Lower lobe of right lung (tissue), 2 donors: ENCODE measurements at regions not wholly inside any gene's neighbourhood (a gene's known extent, or its start where the extent isn't known, plus 50 kb on each side); places are given as distances from the start of the nearest gene placed in this dataset.
A peak's percentile ranks its signal among the peaks of the same experiment; 100 is the strongest.

Experiments used
- ATAC-seq, 2 donors: fragments of 200-7000 bp; cut with Tn5 transposase; one replicate each; pipeline ENCODE4 v1.9.1; 2020 to 2022; ENCODE audit warnings: mild to moderate bottlenecking in 2 of 2, moderate library complexity in 2 of 2
- DNase-seq: peaks from one replicate; pipeline ENCODE4 v3.0.0-alpha.2; 2020
- H3K27ac ChIP-seq: fragments of 200-600 bp; one replicate; pipeline ENCODE4 v1.8.0; 2022
- H3K27me3 ChIP-seq: fragments of 200-600 bp; one replicate; pipeline ENCODE4 v1.8.0; 2022; ENCODE audit warnings: low read depth
- H3K36me3 ChIP-seq: fragments of 200-600 bp; one replicate; pipeline ENCODE4 v1.8.0; 2022; ENCODE audit warnings: mild to moderate bottlenecking
- H3K4me1 ChIP-seq: fragments of 200-600 bp; one replicate; pipeline ENCODE4 v1.8.0; 2022
- H3K4me3 ChIP-seq: fragments of 200-600 bp; one replicate; pipeline ENCODE4 v1.8.0; 2022; ENCODE audit warnings: mild to moderate bottlenecking
- H3K9me3 ChIP-seq: fragments of 200-600 bp; one replicate; pipeline ENCODE4 v1.8.0; 2022
- CTCF ChIP-seq: fragments of 200-600 bp; IDR thresholded peaks from one replicate; pipeline ENCODE4 v1.8.0; 2022; ENCODE audit warnings: antibody characterized with exemption, mild to moderate bottlenecking
- intact Hi-C: fragments of 100-400 bp; cut with DNase I; formaldehyde crosslinking; loops from one replicate; pipeline ENCODE4 v1.11.0; 2022
- donor health status: DM: no; HTN: yes; CAD: no; lungs with severe emphysema.

DNA sequence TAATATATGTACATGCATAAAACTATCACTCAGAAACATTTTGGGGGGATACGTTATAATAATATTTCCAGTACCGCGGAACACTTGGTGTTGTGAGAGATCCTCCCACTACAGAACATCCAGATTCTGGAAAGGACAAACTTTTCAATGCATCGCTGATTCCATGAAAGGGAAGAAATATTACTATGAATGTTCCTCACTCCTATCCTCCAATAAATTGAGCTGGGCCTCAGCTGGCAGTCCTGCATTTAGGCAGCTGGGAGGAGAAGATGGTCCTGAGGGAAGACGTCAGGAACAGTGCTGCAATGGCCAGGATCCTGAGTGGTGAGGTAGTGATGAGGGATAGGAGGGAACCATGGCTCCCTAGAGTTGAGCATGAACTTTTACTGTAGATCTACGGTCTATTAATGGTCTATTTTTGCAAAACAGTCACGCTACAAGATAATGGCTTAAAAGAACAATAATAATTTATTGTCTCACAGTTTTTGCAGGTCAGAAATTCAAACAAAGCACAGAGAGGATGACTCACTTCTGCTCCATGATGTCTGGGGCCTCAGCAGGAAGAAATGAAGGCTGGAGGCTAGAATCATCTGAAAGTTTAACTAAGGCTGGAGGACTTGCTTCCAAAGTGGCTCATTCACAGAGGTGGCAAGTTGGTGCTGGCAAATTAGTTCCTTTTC, 538.1 kb downstream of the STIM2 start:
- Histone ChIP-seq H3K4me1 (no peaks in the 10 kb centered on the region), H3K36me3 (no peaks in the 10 kb centered on the region), H3K27me3 (no peaks in the 10 kb centered on the region), H3K27ac (no peak overlapping the region), H3K4me3 (no peak overlapping the region), H3K9me3 (peaks cover 4% of the 10 kb centered on the region)
- TF ChIP-seq CTCF: no peak
- intact Hi-C loops: no loop called here
- ATAC-seq: no peak
- no peak for DNase-seq

- no peak overlapping the region for H3K4me3 ChIP-seq
- no peaks in the 10 kb centered on the region for H3K27me3 ChIP-seq
- H3K9me3 ChIP-seq: peaks cover 15% of the 10 kb centered on the region
- intact Hi-C loops: no loop called here
- no peaks in the 10 kb centered on the region for H3K4me1 ChIP-seq
- TF ChIP-seq CTCF: no peak
- no peak overlapping the region for H3K27ac ChIP-seq
- DNase-seq (no peak), ATAC-seq (no peak)
- H3K36me3 ChIP-seq: no peaks in the 10 kb centered on the region
These were observed 547.0 kb downstream of the STIM2 start for GRCh38 chr4:27407616-27408015.

- Histone ChIP-seq H3K36me3 (no peaks in the 10 kb centered on the region), H3K4me1 (no peaks in the 10 kb centered on the region), H3K27me3 (no peaks in the 10 kb centered on the region), H3K27ac (no peak overlapping the region), H3K4me3 (no peak overlapping the region), H3K9me3 (no peaks in the 10 kb centered on the region)
- ATAC-seq: peak in 1 of 2 donors; percentile 29
- intact Hi-C loops: no loop called here
- DNase-seq: no peak
- no peak for TF ChIP-seq CTCF
These were observed 552.0 kb downstream of the STIM2 start for GRCh38 chr4:27412613-27413012.

- H3K27ac ChIP-seq: no peak overlapping the region
- no peak overlapping the region for H3K4me3 ChIP-seq
- no peaks in the 10 kb centered on the region for H3K9me3 ChIP-seq
- no peak for DNase-seq
- no peaks in the 10 kb centered on the region for H3K27me3 ChIP-seq
- H3K4me1 ChIP-seq: no peaks in the 10 kb centered on the region
- intact Hi-C loops: no loop called here
- ATAC-seq: no peak
- no peak for TF ChIP-seq CTCF
- H3K36me3 ChIP-seq: no peaks in the 10 kb centered on the region
These were observed 554.5 kb downstream of the STIM2 start for GRCh38 chr4:27414887-27415731.

GRCh38 chr4:27428661-27429060, 568.0 kb downstream of the STIM2 start:
- intact Hi-C loops: no loop called here

More at GRCh38 chr4:27428661-27429060, 568.0 kb downstream of the STIM2 start:
- TF ChIP-seq CTCF: no peak
- H3K4me1 ChIP-seq: no peaks in the 10 kb centered on the region
- no peak for ATAC-seq
- no peaks in the 10 kb centered on the region for H3K9me3 ChIP-seq
- no peak overlapping the region for H3K27ac ChIP-seq
- no peak for DNase-seq
- no peaks in the 10 kb centered on the region for H3K36me3 ChIP-seq
- no peak overlapping the region for H3K4me3 ChIP-seq
- no peaks in the 10 kb centered on the region for H3K27me3 ChIP-seq
